HG02610 (cell line): ENCODE measurements at regions not wholly inside any gene's neighbourhood (a gene's known extent, or its start where the extent isn't known, plus 50 kb on each side); places are given as distances from the start of the nearest gene placed in this dataset.
"Not testable (repeated sequence)": the region's sequence is repeated elsewhere in the genome, so short reads cannot be mapped to it uniquely, and the experiment has no call there.

Source experiments
- ATAC-seq: cut with Tn5 transposase; IDR thresholded peaks from one replicate; pipeline ENCODE4 v1.9.1; 2021; ENCODE audit warnings: mild to moderate bottlenecking, moderate library complexity; ENCODE audit not compliant: unreplicated experiment

GRCh38 chr9:22649384-22649783 is 202.8 kb downstream of the DMRTA1 start:
- ATAC-seq: no peak

GRCh38 chr9:22650145-22650544 is 203.5 kb downstream of the DMRTA1 start:
- no peak for ATAC-seq

- ATAC-seq: no peak
These were observed 204.3 kb downstream of the DMRTA1 start for GRCh38 chr9:22650946-22651345.

GRCh38 chr9:22654833-22655232 is 208.2 kb downstream of the DMRTA1 start:
- ATAC-seq: no peak

GRCh38 chr9:22657713-22658112 is 211.1 kb downstream of the DMRTA1 start:
- ATAC-seq: no peak

GRCh38 chr9:22658484-22658883 is 211.9 kb downstream of the DMRTA1 start:
- not testable (repeated sequence) for ATAC-seq

- ATAC-seq: no peak
These were observed 235.9 kb downstream of the DMRTA1 start for GRCh38 chr9:22682536-22682935.

GRCh38 chr9:22682961-22683699 is 236.5 kb downstream of the DMRTA1 start:
- ATAC-seq: no peak

- ATAC-seq: no peak
These were observed 237.1 kb downstream of the DMRTA1 start for GRCh38 chr9:22683700-22684075.

GRCh38 chr9:22693156-22693555 is 246.5 kb downstream of the DMRTA1 start:
- no peak for ATAC-seq

- ATAC-seq: no peak
These were observed 253.5 kb downstream of the DMRTA1 start for GRCh38 chr9:22700171-22700570.

GRCh38 chr9:22718653-22719052 is 272.0 kb downstream of the DMRTA1 start:
- ATAC-seq: no peak

- no peak for ATAC-seq
These were observed 275.9 kb downstream of the DMRTA1 start for GRCh38 chr9:22722492-22722891.

GRCh38 chr9:22731786-22732185 is 285.2 kb downstream of the DMRTA1 start:
- no peak for ATAC-seq

GRCh38 chr9:22739712-22740111 is 293.1 kb downstream of the DMRTA1 start:
- ATAC-seq: no peak

GRCh38 chr9:22740781-22741180 is 294.2 kb downstream of the DMRTA1 start:
- no peak for ATAC-seq

- ATAC-seq: no peak
These were observed 295.8 kb downstream of the DMRTA1 start for GRCh38 chr9:22742401-22742800.

- no peak for ATAC-seq
These were observed 327.0 kb downstream of the DMRTA1 start for GRCh38 chr9:22773501-22774220.

- no peak for ATAC-seq
These were observed 343.7 kb downstream of the DMRTA1 start for GRCh38 chr9:22790329-22790728.

GRCh38 chr9:22808876-22809275 is 362.3 kb downstream of the DMRTA1 start:
- no peak for ATAC-seq

- no peak for ATAC-seq
These were observed 362.7 kb downstream of the DMRTA1 start for GRCh38 chr9:22809371-22809770.

GRCh38 chr9:22813529-22813928 is 366.9 kb downstream of the DMRTA1 start:
- ATAC-seq: no peak
